ENCODE measurements at regions not wholly inside any gene's neighbourhood (a gene's known extent, or its start where the extent isn't known, plus 50 kb on each side); places are given as distances from the start of the nearest gene placed in this dataset.

DNA sequence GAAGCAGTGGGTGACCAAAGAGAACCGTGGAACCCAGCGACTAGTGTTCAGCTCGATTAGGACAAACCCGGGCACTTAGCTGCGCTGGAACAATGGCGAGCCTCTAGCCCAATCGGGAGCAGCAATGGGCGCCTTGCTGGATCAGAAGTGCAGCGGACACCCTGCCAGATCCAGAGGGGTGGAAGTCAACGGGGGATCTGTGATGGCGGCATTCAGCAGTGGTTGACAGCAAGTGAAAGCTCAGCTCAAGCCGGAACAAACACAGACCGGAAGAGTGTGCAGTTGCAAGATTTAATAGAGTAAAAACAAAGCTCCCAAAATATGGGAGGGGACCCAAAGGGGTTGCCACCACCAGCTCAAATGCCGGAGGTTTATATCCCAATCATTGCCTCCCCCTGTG is 478.7 kb upstream of the REG3G start:
- H3K56ac ChIP-seq (ENCODE audit: insufficient read length, low read depth, low read length), result no peak overlapping the region
- no peaks in the 10 kb centered on the region for H3K27me3 Mint-ChIP-seq (ENCODE audit: low read depth)

More for the DNA sequence above, 478.7 kb upstream of the REG3G start:
- no peak overlapping the region for H3K9ac ChIP-seq (ENCODE audit: extremely low read depth, insufficient read length, low read length)
- no peaks in the 10 kb centered on the region for H3K79me2 ChIP-seq (ENCODE audit: insufficient read depth, low read length)
- H3K23ac ChIP-seq (ENCODE audit: insufficient read length, low read depth, low read length), result no peak overlapping the region
- no peaks in the 10 kb centered on the region for H3K4me1 ChIP-seq (ENCODE audit: insufficient read depth, low read length)
- Mint-ChIP-seq H3K27ac (no peak overlapping the region), H3K36me3 (ENCODE audit: insufficient read depth in 1 of 3, low read depth in 3 of 3) (peaks cover 0 to 9% (median 5%) of the 10 kb centered on the region in 3 experiments; a peak in 5 of 7 replicates), H3K9me3 (peaks cover 6 to 9% of the 10 kb centered on the region in 2 experiments), H3K4me1 (no peaks in the 10 kb centered on the region), H3K4me3 (no peak overlapping the region)
- no peak overlapping the region for H2AFZ ChIP-seq (ENCODE audit: low read length)
- WGBS (ENCODE audit: extremely low coverage, insufficient read length, low lambda C conversion rate), result no CpG with 5 or more reads among the region's 14 CpGs
- H3K18ac ChIP-seq (ENCODE audit: insufficient read length, low read depth, low read length), result no peak overlapping the region
- no peak overlapping the region for H4K8ac ChIP-seq (replicated peaks; ENCODE audit: insufficient read length, low read depth, low read length)
- H4K91ac ChIP-seq (ENCODE audit: insufficient read length, low read depth, low read length), result no peak overlapping the region
- no peak overlapping the region for H3K4ac ChIP-seq (ENCODE audit: low read depth, low read length)
- H3K14ac ChIP-seq (ENCODE audit: insufficient read depth, low read length), result no peak overlapping the region
- H2BK20ac ChIP-seq (ENCODE audit: low read depth, low read length, poor library complexity, severe bottlenecking), result no peak overlapping the region
- no peaks in the 10 kb centered on the region for H3K79me1 ChIP-seq (ENCODE audit: insufficient read depth, low read depth, low read length, poor library complexity, severe bottlenecking)
- H4K5ac ChIP-seq (ENCODE audit: insufficient read length, low read depth, low read length), result no peak overlapping the region
- H2BK12ac ChIP-seq (ENCODE audit: insufficient read length, low read depth, low read length), result no peak overlapping the region
- H3K9me3 ChIP-seq (ENCODE audit: control insufficient read depth, low read depth, low read length), result no peaks in the 10 kb centered on the region
- no peak overlapping the region for H2AK5ac ChIP-seq (ENCODE audit: insufficient read length, low read length)
- H2BK5ac ChIP-seq (ENCODE audit: insufficient read length, low read length), result no peak overlapping the region
- H4K20me1 ChIP-seq (ENCODE audit: control insufficient read depth, insufficient read depth, insufficient read length), result no peaks in the 10 kb centered on the region
- no peak overlapping the region for H3K4me2 ChIP-seq (ENCODE audit: insufficient read depth, insufficient read length, low read length)
- no peaks in the 10 kb centered on the region for H3K23me2 ChIP-seq (ENCODE audit: insufficient read length, low read depth, low read length, poor library complexity, severe bottlenecking)
- H2BK15ac ChIP-seq (ENCODE audit: low read depth, low read length), result no peak overlapping the region
- TF ChIP-seq, protein P1, sequence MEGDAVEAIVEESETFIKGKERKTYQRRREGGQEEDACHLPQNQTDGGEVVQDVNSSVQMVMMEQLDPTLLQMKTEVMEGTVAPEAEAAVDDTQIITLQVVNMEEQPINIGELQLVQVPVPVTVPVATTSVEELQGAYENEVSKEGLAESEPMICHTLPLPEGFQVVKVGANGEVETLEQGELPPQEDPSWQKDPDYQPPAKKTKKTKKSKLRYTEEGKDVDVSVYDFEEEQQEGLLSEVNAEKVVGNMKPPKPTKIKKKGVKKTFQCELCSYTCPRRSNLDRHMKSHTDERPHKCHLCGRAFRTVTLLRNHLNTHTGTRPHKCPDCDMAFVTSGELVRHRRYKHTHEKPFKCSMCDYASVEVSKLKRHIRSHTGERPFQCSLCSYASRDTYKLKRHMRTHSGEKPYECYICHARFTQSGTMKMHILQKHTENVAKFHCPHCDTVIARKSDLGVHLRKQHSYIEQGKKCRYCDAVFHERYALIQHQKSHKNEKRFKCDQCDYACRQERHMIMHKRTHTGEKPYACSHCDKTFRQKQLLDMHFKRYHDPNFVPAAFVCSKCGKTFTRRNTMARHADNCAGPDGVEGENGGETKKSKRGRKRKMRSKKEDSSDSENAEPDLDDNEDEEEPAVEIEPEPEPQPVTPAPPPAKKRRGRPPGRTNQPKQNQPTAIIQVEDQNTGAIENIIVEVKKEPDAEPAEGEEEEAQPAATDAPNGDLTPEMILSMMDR (conservative IDR thresholded peaks at IDR 0.05), result no peak
- no peak for DNase-seq
- H3K27ac ChIP-seq (ENCODE audit: insufficient read length, low read depth, low read length), result no peak overlapping the region
- no peaks in the 10 kb centered on the region for H3K27me3 ChIP-seq (ENCODE audit: insufficient read depth, low read length)
- H3T11ph ChIP-seq (ENCODE audit: low read length), result no peak overlapping the region
- no peak overlapping the region for H2BK120ac ChIP-seq (ENCODE audit: low read depth, low read length, poor library complexity, severe bottlenecking)

Measured in H9 (cell line).